ENCODE measurements at regions not wholly inside any gene's neighbourhood (a gene's known extent, or its start where the extent isn't known, plus 50 kb on each side); places are given as distances from the start of the nearest gene placed in this dataset.
"Not testable (repeated sequence)": the region's sequence is repeated elsewhere in the genome, so short reads cannot be mapped to it uniquely, and the experiment has no call there.

DNA sequence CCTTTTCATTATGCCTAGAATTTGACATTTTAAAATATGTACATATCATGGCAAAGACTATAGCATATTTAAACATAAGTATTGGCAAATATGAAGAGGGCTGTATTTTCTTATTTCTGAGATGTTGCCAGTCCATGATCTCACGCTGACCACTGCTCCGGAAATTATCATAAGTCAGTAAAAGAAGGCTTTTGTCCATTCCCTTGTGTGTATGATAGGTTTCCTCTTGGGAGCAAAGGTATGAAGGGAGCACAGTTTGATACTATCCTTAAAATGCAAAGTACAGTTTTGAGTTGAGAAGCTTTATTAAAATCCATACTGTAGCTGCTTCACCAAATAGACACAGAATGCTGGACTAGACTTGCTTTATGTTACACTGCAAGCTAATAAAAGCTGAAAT is 52.6 kb upstream of the AGA start:
- no peaks in the 10 kb centered on the region for H3K9me3 ChIP-seq (ENCODE audit: low read depth, low read length)
- H3K9ac ChIP-seq (ENCODE audit: insufficient read length): no peak overlapping the region
- H3K4me3 ChIP-seq: no peak overlapping the region
- no peak for TF ChIP-seq POLR2AphosphoS5 (IDR thresholded peaks at IDR 0.05; ENCODE audit: borderline replicate concordance, low read depth, low read length)
- H3K27ac ChIP-seq: no peak overlapping the region
- DNase-seq (ENCODE audit: low read depth, low spot score): no peak
- H3K36me3 ChIP-seq (ENCODE audit: insufficient read depth, low read length): no peaks in the 10 kb centered on the region

DNA sequence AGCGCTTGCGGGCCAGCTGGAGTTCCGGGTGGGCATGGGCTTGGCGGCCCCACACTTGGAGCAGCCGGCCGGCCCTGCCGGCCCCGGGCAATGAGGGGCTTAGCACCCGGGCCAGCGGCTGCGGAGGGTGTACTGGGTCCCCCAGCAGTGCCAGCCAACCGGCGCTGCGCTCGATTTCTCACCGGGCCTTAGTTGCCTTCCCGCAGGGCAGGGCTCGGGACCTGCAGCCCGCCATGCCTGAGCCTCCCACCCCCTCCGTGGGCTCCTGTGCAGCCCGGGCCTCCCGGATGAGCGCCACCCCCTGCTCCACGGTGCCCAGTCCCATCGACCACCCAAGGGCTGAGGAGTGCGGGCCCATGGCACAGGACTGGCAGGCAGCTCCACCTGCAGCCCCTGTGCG is 53.4 kb upstream of the AGA start:
- DNase-seq (ENCODE audit: low read depth, low spot score): not testable (repeated sequence)

DNA sequence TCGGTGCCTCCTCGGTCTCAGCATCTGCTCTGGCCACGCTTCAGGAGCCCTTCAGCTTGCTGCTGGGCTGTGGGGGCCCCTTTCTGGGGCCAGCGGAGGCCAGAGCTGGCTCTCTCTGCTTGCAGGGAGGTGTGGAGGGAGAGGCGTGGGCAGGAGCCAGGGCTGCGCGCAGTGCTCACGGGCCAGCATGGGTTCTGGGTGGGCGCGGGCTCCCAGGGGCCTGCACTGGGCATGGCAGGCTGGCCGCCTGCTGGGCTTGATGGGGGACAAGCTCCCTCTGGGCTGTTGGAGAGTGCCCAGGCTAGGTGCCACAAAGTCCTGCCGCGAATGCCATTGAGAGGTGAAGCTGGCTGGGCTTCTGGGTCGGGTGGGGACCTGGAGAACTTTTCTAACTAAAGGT is 57.3 kb upstream of the AGA start:
- no peak for DNase-seq (ENCODE audit: low read depth, low spot score)
- H3K36me3 ChIP-seq (ENCODE audit: insufficient read depth, low read length): no peaks in the 10 kb centered on the region
- H3K27ac ChIP-seq: no peak overlapping the region
- no peak overlapping the region for H3K9ac ChIP-seq (ENCODE audit: insufficient read length)
- H3K9me3 ChIP-seq (ENCODE audit: low read depth, low read length): no peaks in the 10 kb centered on the region
- TF ChIP-seq EZH2 (IDR thresholded peaks at IDR 0.05) (no peak), POLR2AphosphoS5 (IDR thresholded peaks at IDR 0.05; ENCODE audit: borderline replicate concordance, low read depth, low read length) (no peak), FOXP2 (optimal IDR thresholded peaks at IDR 0.05; ENCODE audit: control extremely low read depth, extremely low read length, insufficient read depth) (no peak)
- no peak overlapping the region for H3K4me3 ChIP-seq

More for the DNA sequence above, 53.4 kb upstream of the AGA start:
- not testable (repeated sequence) for H3K27ac ChIP-seq; H3K4me3 ChIP-seq; H3K9ac ChIP-seq (ENCODE audit: insufficient read length); H3K9me3 ChIP-seq (ENCODE audit: low read depth, low read length); H3K36me3 ChIP-seq (ENCODE audit: insufficient read depth, low read length)

DNA sequence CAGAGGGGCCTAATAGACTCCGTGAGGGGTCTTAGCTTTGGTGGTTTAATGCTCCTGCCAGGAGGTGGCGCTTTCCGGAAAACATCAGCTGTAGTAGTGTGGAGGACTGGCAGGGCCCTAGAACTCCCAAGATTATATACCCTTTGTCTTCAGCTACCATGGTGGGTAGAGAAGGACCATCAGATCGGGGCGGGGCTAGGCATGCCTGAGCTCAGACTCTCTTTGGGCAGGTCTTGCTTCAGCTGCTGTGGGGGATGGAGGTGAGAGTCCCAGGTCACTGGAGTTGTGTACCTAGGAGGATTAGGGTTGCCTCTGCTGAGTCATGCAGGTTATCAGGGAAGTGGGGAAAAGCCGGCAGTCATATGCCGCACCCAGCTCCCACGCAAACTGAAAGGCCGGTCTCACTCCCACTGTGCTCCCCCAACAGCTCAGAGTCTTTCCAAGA is 63.0 kb upstream of the AGA start:
- DNase-seq (ENCODE audit: low read depth, low spot score): no peak
- no peak overlapping the region for H3K9ac ChIP-seq (ENCODE audit: insufficient read length)

DNA sequence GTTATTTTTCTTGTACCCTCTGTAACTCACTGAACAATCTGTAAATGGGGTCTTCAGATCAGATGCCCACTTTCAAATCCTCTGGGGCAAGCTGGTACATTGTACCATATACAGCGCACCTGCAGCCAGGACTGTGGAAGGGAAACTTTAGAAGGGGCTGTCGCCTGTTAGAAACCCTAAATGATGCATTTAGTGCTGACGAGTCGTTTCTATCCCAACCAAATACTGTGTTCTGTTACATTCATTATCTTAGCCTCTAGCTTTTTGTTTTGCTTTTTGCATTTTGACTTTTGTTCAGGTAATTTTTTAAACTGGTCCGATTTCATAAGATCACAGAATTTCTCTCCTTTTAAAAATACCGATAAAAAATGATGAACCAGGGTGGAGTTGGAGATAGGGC is 66.4 kb upstream of the AGA start:
- Histone ChIP-seq H3K4me3 (no peak overlapping the region), H3K27ac (no peak overlapping the region), H3K9ac (ENCODE audit: insufficient read length) (no peak overlapping the region), H3K9me3 (ENCODE audit: low read depth, low read length) (no peaks in the 10 kb centered on the region), H3K36me3 (ENCODE audit: insufficient read depth, low read length) (no peaks in the 10 kb centered on the region)
- no peak for TF ChIP-seq FOXP2 (optimal IDR thresholded peaks at IDR 0.05; ENCODE audit: control extremely low read depth, extremely low read length, insufficient read depth)
- no peak for TF ChIP-seq POLR2AphosphoS5 (IDR thresholded peaks at IDR 0.05; ENCODE audit: borderline replicate concordance, low read depth, low read length)
- TF ChIP-seq EZH2 (IDR thresholded peaks at IDR 0.05): no peak
- DNase-seq (ENCODE audit: low read depth, low spot score): no peak

More for the DNA sequence above, 63.0 kb upstream of the AGA start:
- H3K36me3 ChIP-seq (ENCODE audit: insufficient read depth, low read length): no peaks in the 10 kb centered on the region
- no peak overlapping the region for H3K27ac ChIP-seq
- H3K9me3 ChIP-seq (ENCODE audit: low read depth, low read length): no peaks in the 10 kb centered on the region
- no peak overlapping the region for H3K4me3 ChIP-seq
- no peak for TF ChIP-seq POLR2AphosphoS5 (IDR thresholded peaks at IDR 0.05; ENCODE audit: borderline replicate concordance, low read depth, low read length)
- no peak for TF ChIP-seq FOXP2 (optimal IDR thresholded peaks at IDR 0.05; ENCODE audit: control extremely low read depth, extremely low read length, insufficient read depth)
- no peak for TF ChIP-seq EZH2 (IDR thresholded peaks at IDR 0.05)

DNA sequence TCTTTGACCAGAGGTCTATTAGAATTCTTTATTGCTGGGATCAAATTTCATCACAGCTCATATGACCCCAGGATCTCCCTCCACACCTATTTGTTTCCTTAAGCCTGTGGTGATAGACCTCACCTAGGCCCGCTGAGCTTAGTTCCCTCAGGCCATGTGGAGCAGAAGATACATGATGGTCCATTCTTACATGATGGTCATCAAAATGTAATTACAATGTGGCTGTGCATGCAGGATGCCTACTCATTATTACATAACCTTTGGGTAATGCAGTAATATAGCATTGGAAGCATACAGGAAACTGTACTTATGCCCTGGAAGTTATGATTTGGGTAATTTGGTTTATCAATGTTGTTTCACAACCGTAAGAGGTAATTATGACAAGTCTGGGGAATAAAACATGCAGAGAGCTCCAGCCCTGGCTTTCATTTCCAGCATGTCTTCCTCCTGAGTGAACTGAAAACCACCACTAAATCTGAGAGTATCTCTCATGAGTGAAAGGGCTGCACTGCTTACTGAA is 67.0 kb upstream of the AGA start:
- Histone ChIP-seq H3K36me3 (ENCODE audit: insufficient read depth, low read length) (no peaks in the 10 kb centered on the region), H3K27ac (no peak overlapping the region), H3K9ac (ENCODE audit: insufficient read length) (no peak overlapping the region), H3K4me3 (no peak overlapping the region), H3K9me3 (ENCODE audit: low read depth, low read length) (no peaks in the 10 kb centered on the region)
- TF ChIP-seq EZH2 (IDR thresholded peaks at IDR 0.05) (no peak), FOXP2 (optimal IDR thresholded peaks at IDR 0.05; ENCODE audit: control extremely low read depth, extremely low read length, insufficient read depth) (no peak), POLR2AphosphoS5 (IDR thresholded peaks at IDR 0.05; ENCODE audit: borderline replicate concordance, low read depth, low read length) (no peak)
- no peak for DNase-seq (ENCODE audit: low read depth, low spot score)

DNA sequence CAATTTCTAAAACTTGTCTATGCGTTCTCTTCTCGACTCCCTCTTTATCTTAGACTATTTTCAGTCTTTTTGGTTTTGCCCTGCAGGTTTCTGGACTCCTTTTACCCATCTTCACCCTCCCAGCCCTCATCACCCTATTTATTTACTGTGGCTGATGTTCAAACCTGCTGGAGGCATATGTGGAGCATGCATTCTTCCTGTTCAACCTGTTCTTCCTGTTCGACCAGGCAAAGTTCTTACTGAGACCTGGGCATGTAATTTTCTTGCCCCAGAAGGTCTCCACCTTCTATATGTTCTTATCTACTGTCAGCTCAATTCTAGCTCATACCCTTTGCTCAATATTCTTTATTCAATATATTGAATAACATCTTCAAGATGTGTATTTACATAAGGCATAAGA is 69.4 kb upstream of the AGA start:
- Histone ChIP-seq H3K36me3 (ENCODE audit: insufficient read depth, low read length) (no peaks in the 10 kb centered on the region), H3K9ac (ENCODE audit: insufficient read length) (no peak overlapping the region), H3K4me3 (no peak overlapping the region), H3K9me3 (ENCODE audit: low read depth, low read length) (no peaks in the 10 kb centered on the region), H3K27ac (no peak overlapping the region)
- no peak for DNase-seq (ENCODE audit: low read depth, low spot score)
- TF ChIP-seq EZH2 (IDR thresholded peaks at IDR 0.05) (no peak), FOXP2 (optimal IDR thresholded peaks at IDR 0.05; ENCODE audit: control extremely low read depth, extremely low read length, insufficient read depth) (no peak), POLR2AphosphoS5 (IDR thresholded peaks at IDR 0.05; ENCODE audit: borderline replicate concordance, low read depth, low read length) (no peak)

DNA sequence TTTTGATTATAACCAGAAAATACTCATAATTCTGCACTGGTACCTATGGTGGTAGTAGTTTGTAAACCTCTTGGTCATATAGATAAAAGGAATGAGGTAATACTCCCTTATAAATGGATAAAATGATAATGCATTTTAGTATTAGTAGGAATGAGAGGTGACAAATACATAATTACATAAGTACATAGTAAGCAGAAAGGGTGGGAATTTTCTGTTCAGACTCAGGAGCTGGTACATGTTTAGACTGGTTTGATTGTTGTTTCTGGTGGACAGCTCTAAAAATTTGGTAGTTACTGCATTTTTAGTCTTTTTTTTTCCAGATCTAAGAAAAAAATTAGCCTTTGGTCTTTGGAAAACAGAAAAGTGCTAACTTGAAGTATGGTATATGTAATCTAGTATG is 70.4 kb upstream of the AGA start:
- Histone ChIP-seq H3K36me3 (ENCODE audit: insufficient read depth, low read length) (no peaks in the 10 kb centered on the region), H3K27ac (no peak overlapping the region), H3K9me3 (ENCODE audit: low read depth, low read length) (no peaks in the 10 kb centered on the region), H3K4me3 (no peak overlapping the region), H3K9ac (ENCODE audit: insufficient read length) (no peak overlapping the region)
- TF ChIP-seq FOXP2 (optimal IDR thresholded peaks at IDR 0.05; ENCODE audit: control extremely low read depth, extremely low read length, insufficient read depth) (no peak), EZH2 (IDR thresholded peaks at IDR 0.05) (no peak), POLR2AphosphoS5 (IDR thresholded peaks at IDR 0.05; ENCODE audit: borderline replicate concordance, low read depth, low read length) (no peak)
- no peak for DNase-seq (ENCODE audit: low read depth, low spot score)

DNA sequence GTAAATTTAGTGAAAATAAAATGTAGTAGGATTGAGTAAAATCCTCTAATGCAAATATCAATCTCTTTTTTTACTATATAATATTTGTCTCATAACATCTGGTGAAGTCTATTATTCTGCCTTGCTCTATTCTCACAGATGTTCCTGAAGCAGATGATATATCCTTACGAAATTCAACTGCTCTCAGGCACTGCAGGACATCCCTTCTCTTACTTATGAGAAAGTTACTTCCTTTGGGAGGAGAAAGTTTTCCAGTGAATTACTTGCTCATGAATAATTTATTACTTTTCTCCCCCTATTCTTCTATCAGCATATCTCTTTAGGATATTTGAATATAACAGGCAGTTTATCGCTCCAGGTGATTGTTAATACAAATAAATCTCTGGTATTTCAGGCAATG is 75.6 kb upstream of the AGA start:
- H3K9ac ChIP-seq (ENCODE audit: insufficient read length): no peak overlapping the region
- no peaks in the 10 kb centered on the region for H3K9me3 ChIP-seq (ENCODE audit: low read depth, low read length)
- DNase-seq (ENCODE audit: low read depth, low spot score): peak; percentile 53
- H3K4me3 ChIP-seq: no peak overlapping the region
- no peaks in the 10 kb centered on the region for H3K36me3 ChIP-seq (ENCODE audit: insufficient read depth, low read length)
- H3K27ac ChIP-seq: no peak overlapping the region
- no peak for TF ChIP-seq EZH2 (IDR thresholded peaks at IDR 0.05)
- TF ChIP-seq FOXP2 (optimal IDR thresholded peaks at IDR 0.05; ENCODE audit: control extremely low read depth, extremely low read length, insufficient read depth): no peak
- no peak for TF ChIP-seq POLR2AphosphoS5 (IDR thresholded peaks at IDR 0.05; ENCODE audit: borderline replicate concordance, low read depth, low read length)
